Tibial nerve (tissue), 4 donors: ENCODE measurements at regions not wholly inside any gene's neighbourhood (a gene's known extent, or its start where the extent isn't known, plus 50 kb on each side); places are given as distances from the start of the nearest gene placed in this dataset.

Experiments used
- DNase-seq, 2 donors: peaks; one replicate each; pipeline ENCODE4 v3.0.0-alpha.2; 2019; ENCODE audit warnings: low spot score in 2 of 2
- H3K27ac ChIP-seq, 4 donors: fragments of 200-600 bp; sonication (generic) in 3 of 4; one replicate each; pipeline ENCODE4 v1.5.1; 2017 to 2019; ENCODE audit warnings: mild to moderate bottlenecking in 1 of 4
- H3K27me3 ChIP-seq, 2 donors: fragments of 200-600 bp; sonication (generic) in 1 of 2; one replicate each; pipeline versions ENCODE4 v1.5.1 to v1.6.0; 2017 to 2019
- H3K36me3 ChIP-seq, 3 donors: fragments of 200-600 bp; sonication (generic); one replicate each; pipeline ENCODE4 v1.5.1; 2018 to 2019
- H3K4me1 ChIP-seq, 4 donors: fragments of 200-600 bp; sonication (generic) in 3 of 4; one replicate each; pipeline ENCODE4 v1.5.1; 2017 to 2019
- H3K4me3 ChIP-seq, 4 donors: fragments of 200-600 bp; sonication (generic) in 3 of 4; one replicate each; pipeline ENCODE4 v1.5.1; 2017 to 2019; ENCODE audit warnings: mild to moderate bottlenecking in 1 of 4, moderate library complexity in 1 of 4
- H3K9me3 ChIP-seq, 4 donors: fragments of 200-600 bp; sonication (generic) in 3 of 4; one replicate each; pipeline ENCODE4 v1.5.1; 2017 to 2019
- EP300 ChIP-seq, 2 donors: sonication (generic); formaldehyde crosslinking; IDR thresholded peaks; one replicate each; pipeline ENCODE4 v1.6.1; 2017; ENCODE audit warnings: antibody characterized with exemption in 2 of 2, mild to moderate bottlenecking in 1 of 2
- POLR2A ChIP-seq, 2 donors: fragments of 450-650 bp; IDR thresholded peaks; one replicate each; pipeline ENCODE4 v1.6.1; 2017; ENCODE audit warnings: antibody characterized with exemption in 2 of 2, mild to moderate bottlenecking in 2 of 2, moderate library complexity in 2 of 2
- WGBS, 2 donors: methylation state at CpG; one replicate each; pipeline ENCODE4 v1.1.5; 2018; 5-methylcytosine and 5-hydroxymethylcytosine counted together
- TF ChIP-seq, protein P1 (sequence below), 5 experiments: fragments of 200-600 bp in 3 of 5; fragments of 450-650 bp in 2 of 5; sonication (generic) in 3 of 5; IDR thresholded peaks; one replicate each; pipeline ENCODE4 v1.5.1; 2016 to 2019; ENCODE audit warnings: antibody characterized with exemption in 5 of 5, mild to moderate bottlenecking in 3 of 5, moderate library complexity in 2 of 5

DNA sequence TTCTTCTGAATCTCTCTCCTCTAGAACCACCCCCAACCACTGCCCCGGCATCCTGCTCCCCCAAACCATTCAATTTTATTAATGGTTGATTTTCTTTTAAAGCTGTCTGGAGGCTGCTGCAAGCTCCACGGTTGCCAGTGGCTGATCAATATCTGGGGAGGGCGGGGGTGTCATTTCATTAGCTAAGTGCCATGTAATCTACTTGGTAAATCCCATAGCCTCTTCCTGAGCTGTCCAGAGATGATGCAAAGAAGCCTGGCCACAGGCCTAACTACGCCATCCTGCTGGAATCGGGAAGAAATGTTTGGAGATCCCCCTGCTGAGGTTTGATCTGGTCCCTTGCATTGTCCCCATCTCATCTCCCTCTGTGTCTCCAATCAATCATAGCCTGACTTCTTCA lies 440.1 kb downstream of the MIAT start:
- DNase-seq, result no peak
- Histone ChIP-seq H3K27ac (no peak overlapping the region), H3K4me1 (peaks cover 0 to 16% (median 0%) of the 10 kb centered on the region in 4 donors), H3K36me3 (no peaks in the 10 kb centered on the region), H3K4me3 (no peak overlapping the region), H3K9me3 (no peaks in the 10 kb centered on the region), H3K27me3 (peaks cover 0 to 17% of the 10 kb centered on the region in 2 donors)
- TF ChIP-seq, protein P1, sequence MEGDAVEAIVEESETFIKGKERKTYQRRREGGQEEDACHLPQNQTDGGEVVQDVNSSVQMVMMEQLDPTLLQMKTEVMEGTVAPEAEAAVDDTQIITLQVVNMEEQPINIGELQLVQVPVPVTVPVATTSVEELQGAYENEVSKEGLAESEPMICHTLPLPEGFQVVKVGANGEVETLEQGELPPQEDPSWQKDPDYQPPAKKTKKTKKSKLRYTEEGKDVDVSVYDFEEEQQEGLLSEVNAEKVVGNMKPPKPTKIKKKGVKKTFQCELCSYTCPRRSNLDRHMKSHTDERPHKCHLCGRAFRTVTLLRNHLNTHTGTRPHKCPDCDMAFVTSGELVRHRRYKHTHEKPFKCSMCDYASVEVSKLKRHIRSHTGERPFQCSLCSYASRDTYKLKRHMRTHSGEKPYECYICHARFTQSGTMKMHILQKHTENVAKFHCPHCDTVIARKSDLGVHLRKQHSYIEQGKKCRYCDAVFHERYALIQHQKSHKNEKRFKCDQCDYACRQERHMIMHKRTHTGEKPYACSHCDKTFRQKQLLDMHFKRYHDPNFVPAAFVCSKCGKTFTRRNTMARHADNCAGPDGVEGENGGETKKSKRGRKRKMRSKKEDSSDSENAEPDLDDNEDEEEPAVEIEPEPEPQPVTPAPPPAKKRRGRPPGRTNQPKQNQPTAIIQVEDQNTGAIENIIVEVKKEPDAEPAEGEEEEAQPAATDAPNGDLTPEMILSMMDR (IDR thresholded peaks at IDR 0.05), result no peak
- whole genome bisulfite sequencing, 2 donors, result 73 to 80% methylated on average over 5 of the region's 5 CpGs

- no peak for DNase-seq
Observed at GRCh38 chr22:27097933-27098332, 440.5 kb downstream of the MIAT start.

DNA sequence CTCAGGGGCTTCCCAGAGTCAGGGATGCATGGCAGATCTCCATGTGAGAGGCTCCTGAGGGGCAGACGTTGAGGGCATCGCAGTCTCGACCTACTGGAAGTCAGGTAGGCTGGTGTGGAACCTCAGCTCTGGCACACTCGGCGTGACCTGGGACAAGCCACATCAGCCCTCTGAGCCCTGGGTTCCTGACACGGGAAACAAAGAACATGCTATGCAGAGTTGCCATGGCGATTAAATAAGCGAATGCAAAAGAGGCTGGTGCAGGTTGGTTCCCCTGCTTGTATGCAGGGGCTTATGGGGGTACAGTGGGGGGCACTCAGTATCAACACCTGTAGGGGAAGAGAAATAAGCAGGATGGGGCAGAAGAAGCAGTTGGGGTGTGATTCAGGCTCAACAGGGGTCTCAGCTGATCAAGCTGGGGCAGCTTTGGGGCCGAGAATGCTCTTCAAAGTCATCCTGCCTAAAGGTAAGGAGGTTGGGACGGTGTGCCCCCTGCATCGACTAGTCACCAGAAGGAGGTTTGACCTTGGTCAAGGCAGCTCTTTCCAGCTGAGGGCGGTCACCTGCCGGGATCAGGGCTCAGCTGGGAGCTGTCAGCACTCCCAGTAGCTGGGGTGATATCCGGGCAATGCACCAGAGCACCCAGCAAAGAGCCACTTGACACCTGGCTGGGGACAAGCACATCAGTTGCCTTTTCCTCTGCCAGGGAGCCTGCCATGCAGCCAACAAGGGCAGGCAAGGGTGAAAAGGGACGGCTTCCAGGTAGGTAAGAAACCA lies 442.7 kb downstream of the MIAT start:
- H3K9me3 ChIP-seq, result no peaks in the 10 kb centered on the region
- no peaks in the 10 kb centered on the region for H3K36me3 ChIP-seq
- no peak overlapping the region for H3K4me3 ChIP-seq
- no peak overlapping the region for H3K27ac ChIP-seq
- 69 to 82% methylated on average over 12 to 15 of the region's 15 CpGs for WGBS, 2 donors
- peaks cover 0 to 2% (median 0%) of the 10 kb centered on the region in 4 donors for H3K4me1 ChIP-seq
- H3K27me3 ChIP-seq, result peaks cover 0 to 17% of the 10 kb centered on the region in 2 donors
- DNase-seq, result no peak
- no peak for TF ChIP-seq POLR2A (IDR thresholded peaks at IDR 0.05)
- TF ChIP-seq, protein P1 (IDR thresholded peaks at IDR 0.05), result no peak
- no peak for TF ChIP-seq EP300 (IDR thresholded peaks at IDR 0.05)

More at GRCh38 chr22:27097933-27098332, 440.5 kb downstream of the MIAT start:
- 4 to 26% methylated on average over 2 of the region's 2 CpGs for WGBS, 2 donors
- Histone ChIP-seq H3K27me3 (peaks cover 0 to 17% of the 10 kb centered on the region in 2 donors), H3K9me3 (no peaks in the 10 kb centered on the region), H3K4me1 (peaks cover 0 to 16% (median 0%) of the 10 kb centered on the region in 4 donors), H3K36me3 (no peaks in the 10 kb centered on the region), H3K4me3 (no peak overlapping the region), H3K27ac (peak overlapping the region in 1 of 4 donors; percentile 9)
- TF ChIP-seq POLR2A (IDR thresholded peaks at IDR 0.05), result no peak
- TF ChIP-seq EP300 (IDR thresholded peaks at IDR 0.05), result no peak
- TF ChIP-seq, protein P1 (IDR thresholded peaks at IDR 0.05), result no peak

GRCh38 chr22:27100789-27101188 lies 443.4 kb downstream of the MIAT start:
- H3K27ac ChIP-seq, result peak overlapping the region in 1 of 4 donors; percentile 33
- TF ChIP-seq, protein P1 (IDR thresholded peaks at IDR 0.05), result no peak

DNA sequence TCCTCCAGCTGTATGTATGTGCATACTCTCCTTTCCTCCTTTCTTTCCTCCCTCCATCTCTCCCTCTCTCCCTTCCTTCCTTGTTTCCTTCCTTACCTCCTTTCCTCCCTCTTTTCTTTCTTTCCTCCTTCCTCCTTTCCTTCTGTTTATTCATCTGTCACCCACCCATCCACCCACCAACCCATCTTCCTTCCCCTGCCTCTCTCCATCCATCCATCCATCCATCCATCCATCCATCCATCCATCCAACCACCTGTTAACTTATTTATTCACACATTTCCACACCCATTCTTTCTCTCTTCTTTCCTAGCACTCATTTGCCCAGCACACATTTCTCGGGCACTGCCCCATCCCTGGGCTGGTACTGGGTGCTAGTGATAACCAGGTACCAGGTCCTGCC lies 443.9 kb downstream of the MIAT start:
- Histone ChIP-seq H3K4me1 (peaks cover 0 to 6% (median 3%) of the 10 kb centered on the region in 4 donors), H3K9me3 (no peaks in the 10 kb centered on the region), H3K36me3 (no peaks in the 10 kb centered on the region), H3K4me3 (no peak overlapping the region), H3K27ac (peak overlapping the region in 1 of 4 donors; percentile 33), H3K27me3 (peaks cover 0 to 17% of the 10 kb centered on the region in 2 donors)
- no peak for DNase-seq
- 84 to 93% methylated on average over 1 of the region's 1 CpG for WGBS, 2 donors
- TF ChIP-seq POLR2A (IDR thresholded peaks at IDR 0.05) (no peak), EP300 (IDR thresholded peaks at IDR 0.05) (no peak)
- TF ChIP-seq, protein P1 (IDR thresholded peaks at IDR 0.05), result no peak

More at GRCh38 chr22:27100789-27101188, 443.4 kb downstream of the MIAT start:
- no peaks in the 10 kb centered on the region for H3K9me3 ChIP-seq
- H3K4me3 ChIP-seq, result no peak overlapping the region
- H3K4me1 ChIP-seq, result peaks cover 0 to 1% (median 0%) of the 10 kb centered on the region in 4 donors
- DNase-seq, result no peak
- no peaks in the 10 kb centered on the region for H3K36me3 ChIP-seq
- H3K27me3 ChIP-seq, result peaks cover 0 to 17% of the 10 kb centered on the region in 2 donors
- WGBS, 2 donors, result 3 to 5% methylated on average over 18 of the region's 18 CpGs
